ENCODE measurements at regions not wholly inside any gene's neighbourhood (a gene's known extent, or its start where the extent isn't known, plus 50 kb on each side); places are given as distances from the start of the nearest gene placed in this dataset.

DNA sequence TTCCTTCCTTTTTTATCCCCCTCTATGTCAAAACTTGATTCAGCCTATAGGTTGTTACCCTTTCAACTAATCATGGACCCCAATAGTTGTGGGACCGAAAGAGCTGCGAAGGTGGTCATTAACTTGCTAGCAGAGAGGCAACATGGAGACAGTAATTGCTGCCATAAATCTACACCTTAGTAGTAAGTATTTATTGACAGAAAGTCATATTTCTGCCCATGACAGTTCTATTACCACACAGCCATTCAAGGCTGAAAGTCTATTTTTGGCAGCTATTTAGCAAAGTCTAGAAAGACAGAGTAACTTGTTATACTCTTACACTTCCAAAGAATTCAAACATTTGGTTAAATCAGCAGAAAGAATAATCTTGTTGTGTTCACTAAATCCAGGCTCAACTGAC lies 236.2 kb downstream of the PRELID2 start:
- Histone ChIP-seq H3K14ac (replicated peaks; ENCODE audit: low read depth, low read length) (no peak overlapping the region), H3K36me3 (ENCODE audit: control insufficient read depth, insufficient read depth, low read length) (no peaks in the 10 kb centered on the region), H2BK120ac (ENCODE audit: low read depth, low read length) (no peak overlapping the region), H3K9me1 (ENCODE audit: insufficient read depth, low read length) (no peaks in the 10 kb centered on the region), H3K79me1 (ENCODE audit: low read depth in 1 of 2, low read length in 2 of 2) (no peaks in the 10 kb centered on the region), H4K20me1 (ENCODE audit: insufficient read depth, low read length) (no peaks in the 10 kb centered on the region), H2BK15ac (ENCODE audit: low read depth, low read length) (no peak overlapping the region), H3K4me1 (ENCODE audit: control insufficient read depth, insufficient read depth, low read length) (no peaks in the 10 kb centered on the region), H2AFZ (replicated peaks; ENCODE audit: low read length, poor library complexity) (no peak overlapping the region), H2AK5ac (ENCODE audit: low read depth, low read length) (no peak overlapping the region), H3K9ac (ENCODE audit: low read depth, low read length) (no peak overlapping the region), H3K9me3 (ENCODE audit: control insufficient read depth, insufficient read depth, low read length) (no peaks in the 10 kb centered on the region), H3K4me2 (ENCODE audit: low read depth, low read length) (no peak overlapping the region), H3K4me3 (ENCODE audit: insufficient read depth, low read depth, low read length) (no peak overlapping the region), H2AK9ac (replicated peaks; ENCODE audit: low read depth, low read length, poor library complexity) (no peak overlapping the region), H3K4ac (ENCODE audit: low read depth, low read length) (no peak overlapping the region), H3K27me3 (ENCODE audit: control insufficient read depth, insufficient read depth, low read length) (no peaks in the 10 kb centered on the region), H3K27ac (ENCODE audit: insufficient read depth, low read length) (no peak overlapping the region), H2BK5ac (ENCODE audit: low read depth, low read length, poor library complexity, severe bottlenecking) (no peak overlapping the region), H3K18ac (ENCODE audit: low read depth, low read length) (no peak overlapping the region), H4K5ac (ENCODE audit: low read depth, low read length) (no peak overlapping the region), H4K8ac (ENCODE audit: low read depth in 2 of 2, low read length in 2 of 2) (no peak overlapping the region), H3K23ac (ENCODE audit: low read depth, low read length) (no peak overlapping the region), H2BK20ac (ENCODE audit: low read depth, low read length) (no peak overlapping the region), H4K91ac (ENCODE audit: insufficient read depth, low read depth, low read length) (no peak overlapping the region), H3K56ac (ENCODE audit: extremely low read depth, insufficient read depth, low read length) (no peak overlapping the region)
- ATAC-seq (ENCODE audit: low read depth): no peak
- ChIA-PET POLR2A (ENCODE audit: unreplicated experiment) (no interaction called here), CTCF (no interaction called here)
- WGBS, 2 experiments (ENCODE audit: extremely low coverage in 2 of 2, insufficient read length in 1 of 2): no CpG with 5 or more reads among the region's 2 CpGs
- TF ChIP-seq CHD1 (IDR thresholded peaks at IDR 0.05; ENCODE audit: low read depth, low read length): no peak
- no peak for TF ChIP-seq USF2 (IDR thresholded peaks at IDR 0.05; ENCODE audit: low read depth, low read length)
- no peak for TF ChIP-seq RAD21 (IDR thresholded peaks at IDR 0.05; ENCODE audit: low read length)
- no peak for TF ChIP-seq BHLHE40 (IDR thresholded peaks at IDR 0.05; ENCODE audit: low read depth, low read length)
- TF ChIP-seq RFX5 (IDR thresholded peaks at IDR 0.05; ENCODE audit: low read depth, low read length): no peak
- TF ChIP-seq SMC3 (IDR thresholded peaks at IDR 0.05; ENCODE audit: low read depth, low read length): no peak
- TF ChIP-seq POLR2A (IDR thresholded peaks at IDR 0.05; ENCODE audit: low read depth, low read length): no peak
- BruUV-seq (replicated peaks): no TSS peak
- dilution Hi-C loops (cut with HindIII; ENCODE audit: low sequenced_read_pairs, unreplicated experiment): no loop called here
- intact Hi-C loops (cut with micrococcal nuclease): no loop called here
- no peak for DNase-seq
- in situ Hi-C loops (cut with MboI; ENCODE audit: low sequenced_read_pairs): no loop called here

Data from IMR-90 (cell line).